OCI-LY1 (cell line): ENCODE measurements at regions not wholly inside any gene's neighbourhood (a gene's known extent, or its start where the extent isn't known, plus 50 kb on each side); places are given as distances from the start of the nearest gene placed in this dataset.

ENCODE experiments used
- H2AFZ ChIP-seq: fragments of 200-600 bp; sonication (generic), shearing (Covaris generic); 2 replicates; pipeline ENCODE4 v1.6.0; 2014; ENCODE audit warnings: antibody characterized with exemption, mild to moderate bottlenecking, low read length
- H3F3A ChIP-seq: fragments of 200-600 bp; sonication (generic), shearing (Covaris generic); 2 replicates; pipeline ENCODE4 v1.6.0; 2014; ENCODE audit warnings: mild to moderate bottlenecking, antibody characterized with exemption, low read length, moderate library complexity; ENCODE audit not compliant: insufficient read depth
- H3K27ac ChIP-seq: fragments of 200-600 bp; sonication (generic); 2 replicates; pipeline ENCODE4 v1.5.1; 2014; ENCODE audit warnings: low read length, mixed run types, mild to moderate bottlenecking, low read depth; ENCODE audit not compliant: poor library complexity, severe bottlenecking
- H3K27me3 ChIP-seq: fragments of 200-600 bp; sonication (generic); 2 replicates; pipeline ENCODE4 v1.6.0; 2014; ENCODE audit warnings: antibody characterized with exemption, mild to moderate bottlenecking, low read length, moderate library complexity; ENCODE audit not compliant: insufficient read depth
- H3K36me3 ChIP-seq: fragments of 200-600 bp; sonication (generic); 2 replicates; pipeline ENCODE4 v1.6.1; 2014; ENCODE audit warnings: mild to moderate bottlenecking, antibody characterized with exemption, low read length, moderate library complexity, mixed read lengths; ENCODE audit not compliant: insufficient read depth
- H3K4me1 ChIP-seq: fragments of 200-600 bp; sonication (generic); 2 replicates; pipeline ENCODE4 v1.5.1; 2014; ENCODE audit warnings: mild to moderate bottlenecking, low read length, moderate library complexity; ENCODE audit not compliant: insufficient read depth, severe bottlenecking
- H3K4me2 ChIP-seq: fragments of 200-600 bp; sonication (generic), shearing (Covaris generic); 2 replicates; pipeline ENCODE4 v1.6.1; 2014; ENCODE audit warnings: low read length
- H3K4me3 ChIP-seq: fragments of 200-600 bp; sonication (generic); 2 replicates; pipeline ENCODE4 v1.5.1; 2014; ENCODE audit warnings: low read length, low read depth, mild to moderate bottlenecking, mixed read lengths; ENCODE audit not compliant: poor library complexity, severe bottlenecking
- H3K79me2 ChIP-seq: fragments of 200-600 bp; shearing (Covaris generic); 2 replicates; pipeline ENCODE4 v1.6.1; 2016; ENCODE audit warnings: mixed run types, low read length, mixed read lengths; ENCODE audit not compliant: insufficient read depth
- H3K9ac ChIP-seq: fragments of 200-600 bp; sonication (generic), shearing (Covaris generic); 2 replicates; pipeline ENCODE4 v1.6.1; 2014; ENCODE audit warnings: mild to moderate bottlenecking, low read length, mixed read lengths
- H3K9me2 ChIP-seq: fragments of 200-600 bp; sonication (generic), shearing (Covaris generic); 2 replicates; pipeline ENCODE4 v1.6.1; 2014; ENCODE audit warnings: low read depth, mild to moderate bottlenecking, low read length, mixed read lengths
- H3K9me3 ChIP-seq: fragments of 200-600 bp; shearing (Covaris generic); 2 replicates; pipeline ENCODE4 v1.6.1; 2014; ENCODE audit warnings: low read length, mixed read lengths
- H4K20me1 ChIP-seq: fragments of 200-600 bp; sonication (generic), shearing (Covaris generic); 2 replicates; pipeline ENCODE4 v1.6.0; 2016; ENCODE audit warnings: mild to moderate bottlenecking, low read length; ENCODE audit not compliant: insufficient read depth
- CTCF ChIP-seq: fragments of 200-600 bp; sonication (generic), shearing (Covaris generic); IDR thresholded peaks from 2 replicates; pipeline ENCODE4 v1.5.1; 2017; ENCODE audit warnings: mild to moderate bottlenecking, antibody characterized with exemption, low read length, moderate library complexity, mixed read lengths
- EZH2 ChIP-seq: fragments of 200-600 bp; sonication (generic), shearing (Covaris generic); IDR thresholded peaks from 2 replicates; pipeline ENCODE4 v1.8.0; 2017; ENCODE audit warnings: borderline replicate concordance, mixed run types, mild to moderate bottlenecking, antibody characterized with exemption, low read length, moderate library complexity, mixed read lengths

DNA sequence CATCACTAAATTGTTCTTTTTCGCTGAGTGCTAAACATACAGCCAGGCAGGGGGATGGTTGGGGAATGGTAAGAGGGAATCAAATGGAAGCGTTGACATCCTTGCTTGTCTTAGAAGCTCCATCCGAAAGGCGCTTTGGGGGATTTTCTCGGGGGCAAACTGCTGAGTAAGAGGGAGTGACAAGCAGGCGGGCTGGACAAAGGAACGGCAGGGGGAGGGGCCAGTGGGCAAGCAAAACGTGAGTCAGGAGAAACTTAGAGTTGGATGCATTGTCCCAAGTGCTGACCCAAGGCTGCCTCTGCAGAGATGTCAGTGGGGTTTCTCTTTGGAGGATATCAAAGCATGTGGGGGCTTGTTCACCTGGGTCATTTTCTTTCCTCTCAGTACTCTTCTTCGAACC, 480.5 kb downstream of the VRK1 start:
- H3K4me2 ChIP-seq, result no peak overlapping the region

GRCh38 chr14:97280526-97280925, 483.3 kb downstream of the VRK1 start:
- Histone ChIP-seq H3K4me1 (no peaks in the 10 kb centered on the region), H4K20me1 (no peaks in the 10 kb centered on the region), H3K9me2 (no peaks in the 10 kb centered on the region), H3K4me3 (no peak overlapping the region), H3K27ac (no peak overlapping the region), H3K79me2 (no peaks in the 10 kb centered on the region), H3K36me3 (no peaks in the 10 kb centered on the region), H3K4me2 (no peak overlapping the region), H2AFZ (no peak overlapping the region), H3K9ac (no peak overlapping the region), H3K9me3 (no peaks in the 10 kb centered on the region), H3K27me3 (no peaks in the 10 kb centered on the region), H3F3A (no peaks in the 10 kb centered on the region)
- TF ChIP-seq CTCF (no peak), EZH2 (no peak)

More for the DNA sequence above, 480.5 kb downstream of the VRK1 start:
- Histone ChIP-seq H3K27me3 (no peaks in the 10 kb centered on the region), H3K9me2 (no peaks in the 10 kb centered on the region), H3K27ac (no peak overlapping the region), H4K20me1 (no peaks in the 10 kb centered on the region), H3K9me3 (no peaks in the 10 kb centered on the region), H3K9ac (no peak overlapping the region), H3K36me3 (no peaks in the 10 kb centered on the region), H3K4me3 (no peak overlapping the region), H3K79me2 (no peaks in the 10 kb centered on the region), H3F3A (no peaks in the 10 kb centered on the region), H3K4me1 (no peaks in the 10 kb centered on the region), H2AFZ (no peak overlapping the region)
- TF ChIP-seq CTCF, result no peak
- no peak for TF ChIP-seq EZH2

DNA sequence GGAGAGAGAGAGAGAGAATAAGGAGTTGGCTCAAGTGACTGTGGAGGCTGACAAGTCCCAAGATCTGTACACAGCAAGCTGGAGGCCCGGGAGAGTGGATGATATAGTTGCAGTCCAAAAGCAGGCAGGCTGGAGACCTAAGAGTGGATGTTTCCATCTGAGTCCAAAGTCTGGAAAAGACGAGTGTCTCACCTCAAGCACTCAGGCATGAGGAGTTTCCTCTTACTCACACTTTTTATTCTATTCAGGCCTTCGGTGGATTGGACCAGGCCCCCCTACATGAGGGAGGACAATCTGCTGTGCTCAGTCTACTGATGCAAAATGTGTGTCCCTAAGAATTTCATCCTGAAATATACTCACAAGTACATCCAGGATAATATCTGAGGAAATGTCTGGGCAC, 484.6 kb downstream of the VRK1 start:
- H3K4me1 ChIP-seq, result no peaks in the 10 kb centered on the region
- no peaks in the 10 kb centered on the region for H3K9me2 ChIP-seq
- H3K9ac ChIP-seq, result no peak overlapping the region
- H3K27me3 ChIP-seq, result no peaks in the 10 kb centered on the region
- H3K27ac ChIP-seq, result no peak overlapping the region
- no peak for TF ChIP-seq CTCF
- TF ChIP-seq EZH2, result no peak
- no peak overlapping the region for H3K4me3 ChIP-seq
- H3F3A ChIP-seq, result no peaks in the 10 kb centered on the region
- no peak overlapping the region for H3K4me2 ChIP-seq
- no peaks in the 10 kb centered on the region for H3K36me3 ChIP-seq
- H2AFZ ChIP-seq, result no peak overlapping the region
- no peaks in the 10 kb centered on the region for H3K79me2 ChIP-seq
- H3K9me3 ChIP-seq, result no peaks in the 10 kb centered on the region
- H4K20me1 ChIP-seq, result no peaks in the 10 kb centered on the region
